ENCODE measurements at regions not wholly inside any gene's neighbourhood (a gene's known extent, or its start where the extent isn't known, plus 50 kb on each side); places are given as distances from the start of the nearest gene placed in this dataset.

- TF ChIP-seq CTCF (IDR thresholded peaks at IDR 0.05; ENCODE audit: insufficient read depth, missing control alignments): no peak
- no peak for DNase-seq (ENCODE audit: insufficient read length, low spot score)
- no peak for FAIRE-seq
Measured at GRCh38 chr13:40127476-40127875, 472.0 kb downstream of the COG6 start.

- FAIRE-seq (no peak), DNase-seq (ENCODE audit: insufficient read length, low spot score) (no peak)
- no peak for TF ChIP-seq CTCF (IDR thresholded peaks at IDR 0.05; ENCODE audit: insufficient read depth, missing control alignments)
Measured at GRCh38 chr13:40127925-40128324, 472.5 kb downstream of the COG6 start.

- FAIRE-seq: no peak
- no peak for TF ChIP-seq CTCF (IDR thresholded peaks at IDR 0.05; ENCODE audit: insufficient read depth, missing control alignments)
- no peak for DNase-seq (ENCODE audit: insufficient read length, low spot score)
Measured at GRCh38 chr13:40129467-40129866, 474.0 kb downstream of the COG6 start.

GRCh38 chr13:40130871-40131636 lies 475.6 kb downstream of the COG6 start:
- no peak for DNase-seq (ENCODE audit: insufficient read length, low spot score)
- no peak for TF ChIP-seq CTCF (IDR thresholded peaks at IDR 0.05; ENCODE audit: insufficient read depth, missing control alignments)
- no peak for FAIRE-seq

GRCh38 chr13:40132249-40132648 lies 476.8 kb downstream of the COG6 start:
- DNase-seq (ENCODE audit: insufficient read length, low spot score) (no peak), FAIRE-seq (no peak)
- no peak for TF ChIP-seq CTCF (IDR thresholded peaks at IDR 0.05; ENCODE audit: insufficient read depth, missing control alignments)

- FAIRE-seq (no peak), DNase-seq (ENCODE audit: insufficient read length, low spot score) (no peak)
- no peak for TF ChIP-seq CTCF (IDR thresholded peaks at IDR 0.05; ENCODE audit: insufficient read depth, missing control alignments)
Measured at GRCh38 chr13:40136896-40137295, 481.4 kb downstream of the COG6 start.

GRCh38 chr13:40137400-40137799 lies 481.9 kb downstream of the COG6 start:
- FAIRE-seq: no peak
- TF ChIP-seq CTCF (IDR thresholded peaks at IDR 0.05; ENCODE audit: insufficient read depth, missing control alignments): no peak
- no peak for DNase-seq (ENCODE audit: insufficient read length, low spot score)

Measured in D721Med (cell line).